GM23338 (cell line): ENCODE measurements at regions not wholly inside any gene's neighbourhood (a gene's known extent, or its start where the extent isn't known, plus 50 kb on each side); places are given as distances from the start of the nearest gene placed in this dataset.

Experiments used
- ATAC-seq: fragments of 200-7000 bp; cut with Tn5 transposase; 3 replicates; pipeline ENCODE4 v1.9.1; 2020
- DNase-seq: peaks from one replicate; pipeline ENCODE4 v3.0.0-alpha.2; 2015; ENCODE audit warnings: low spot score
- H2AFZ ChIP-seq: fragments of 200-600 bp; sonication (generic); 2 replicates; pipeline ENCODE4 v1.8.0; 2016; ENCODE audit warnings: antibody characterized with exemption, mild to moderate bottlenecking, moderate library complexity
- H3F3A ChIP-seq: fragments of 200-600 bp; sonication (generic); replicated peaks from 2 replicates; pipeline ENCODE4 v1.8.0; 2017; ENCODE audit warnings: antibody characterized with exemption, mixed run types, low read depth
- H3K27ac ChIP-seq: fragments of 200-600 bp; sonication (generic); 2 replicates; pipeline ENCODE4 v1.6.1; 2016; ENCODE audit warnings: low read depth
- H3K27me3 ChIP-seq: fragments of 200-600 bp; sonication (generic); 2 replicates; pipeline ENCODE4 v1.8.0; 2016; ENCODE audit warnings: mild to moderate bottlenecking, mixed run types, moderate library complexity; ENCODE audit not compliant: insufficient read depth
- H3K36me3 ChIP-seq: fragments of 200-600 bp; sonication (generic); 2 replicates; pipeline ENCODE4 v1.8.0; 2016; ENCODE audit warnings: mild to moderate bottlenecking; ENCODE audit not compliant: insufficient read depth
- H3K4me1 ChIP-seq: fragments of 200-600 bp; sonication (generic); 2 replicates; pipeline ENCODE4 v1.8.0; 2016; ENCODE audit warnings: mild to moderate bottlenecking, moderate library complexity; ENCODE audit not compliant: insufficient read depth
- H3K4me2 ChIP-seq: fragments of 200-600 bp; sonication (generic); 2 replicates; pipeline ENCODE4 v1.7.1; 2017; ENCODE audit warnings: mixed run types
- H3K4me3 ChIP-seq: fragments of 200-600 bp; sonication (generic); 2 replicates; pipeline ENCODE4 v1.6.1; 2016; ENCODE audit warnings: mixed run types
- H3K79me2 ChIP-seq: fragments of 200-600 bp; sonication (generic); replicated peaks from 2 replicates; pipeline ENCODE4 v1.8.0; 2017; ENCODE audit warnings: mild to moderate bottlenecking; ENCODE audit not compliant: insufficient read depth
- H3K9me2 ChIP-seq: fragments of 200-600 bp; sonication (generic); 2 replicates; pipeline ENCODE4 v1.8.0; 2017; ENCODE audit not compliant: insufficient read depth
- H4K20me1 ChIP-seq: fragments of 200-600 bp; sonication (generic); replicated peaks from 2 replicates; pipeline ENCODE4 v1.8.0; 2017; ENCODE audit warnings: mild to moderate bottlenecking; ENCODE audit not compliant: insufficient read depth
- H3K27ac Mint-ChIP-seq: 2 replicates; pipeline ENCODE4 v1.8.0; 2020; ENCODE audit warnings: inconsistent platforms, mild to moderate bottlenecking, moderate library complexity, mixed read lengths
- H3K27me3 Mint-ChIP-seq: 3 replicates; pipeline ENCODE4 v1.8.0; 2022; ENCODE audit warnings: low read depth, mild to moderate bottlenecking, moderate library complexity, mixed read lengths, inconsistent platforms; ENCODE audit not compliant: insufficient read depth, poor library complexity
- H3K36me3 Mint-ChIP-seq: 3 replicates; pipeline ENCODE4 v1.8.0; 2021; ENCODE audit warnings: low read depth, mild to moderate bottlenecking, inconsistent platforms, moderate library complexity, mixed read lengths
- H3K4me1 Mint-ChIP-seq: 3 replicates; pipeline ENCODE4 v1.8.0; 2020; ENCODE audit warnings: mild to moderate bottlenecking, inconsistent platforms, mixed read lengths
- H3K4me3 Mint-ChIP-seq: 3 replicates; pipeline ENCODE4 v1.8.0; 2021; ENCODE audit warnings: moderate library complexity, mild to moderate bottlenecking, inconsistent platforms, mixed read lengths
- H3K9me3 Mint-ChIP-seq: 3 replicates; pipeline ENCODE4 v1.8.0; 2020; ENCODE audit warnings: moderate library complexity, mild to moderate bottlenecking, inconsistent platforms, mixed read lengths
- CREB1 ChIP-seq: fragments of 250-450 bp; sonication (Bioruptor Pico); IDR thresholded peaks from 2 replicates; pipeline ENCODE4 v1.5.0; 2020; ENCODE audit warnings: low read depth, mild to moderate bottlenecking, moderate library complexity
- EZH2 ChIP-seq: fragments of 200-600 bp; sonication (generic); IDR thresholded peaks from one replicate; pipeline ENCODE4 v1.8.0; 2017; ENCODE audit warnings: antibody characterized with exemption, mild to moderate bottlenecking, low read depth; ENCODE audit not compliant: unreplicated experiment
- EZH2phosphoT487 ChIP-seq: fragments of 200-600 bp; sonication (generic); IDR thresholded peaks from one replicate; pipeline ENCODE4 v1.8.1; 2018; ENCODE audit warnings: antibody characterized with exemption; ENCODE audit not compliant: unreplicated experiment
- JUNB ChIP-seq: IDR thresholded peaks from one replicate; pipeline ENCODE4 v1.6.1; 2016; ENCODE audit warnings: antibody characterized with exemption; ENCODE audit not compliant: unreplicated experiment
- NANOG ChIP-seq: IDR thresholded peaks from 2 replicates; pipeline ENCODE4 v1.6.1; 2016; ENCODE audit warnings: antibody characterized with exemption, borderline replicate concordance
- POLR2AphosphoS5 ChIP-seq: IDR thresholded peaks from 2 replicates; pipeline ENCODE4 v1.6.1; 2016; ENCODE audit warnings: antibody characterized with exemption, low read depth
- STAT1 ChIP-seq: IDR thresholded peaks from one replicate; pipeline ENCODE4 v1.6.1; 2016; ENCODE audit warnings: antibody characterized with exemption; ENCODE audit not compliant: unreplicated experiment
- ZNF114 ChIP-seq: fragments of 250-450 bp; sonication (Bioruptor Pico); IDR thresholded peaks from 2 replicates; pipeline ENCODE4 v1.5.0; 2020; ENCODE audit warnings: mild to moderate bottlenecking, moderate library complexity
- ZNF331 ChIP-seq: fragments of 250-450 bp; sonication (Bioruptor Pico); IDR thresholded peaks from 2 replicates; pipeline ENCODE4 v1.5.0; 2020; ENCODE audit warnings: low read depth, mild to moderate bottlenecking, moderate library complexity
- TF ChIP-seq, protein P1 (sequence below): IDR thresholded peaks from 2 replicates; pipeline ENCODE4 v1.6.1; 2016; ENCODE audit warnings: antibody characterized with exemption
- TF ChIP-seq, protein P2 (sequence below), 2 experiments: fragments of 200-600 bp in 1 of 2; sonication (generic) in 1 of 2; conservative IDR thresholded peaks; 2 replicates each; pipeline versions ENCODE4 v1.5.1 to v1.6.1; 2016 to 2017; ENCODE audit warnings: antibody characterized with exemption in 2 of 2, low read depth in 2 of 2, mild to moderate bottlenecking in 2 of 2, moderate library complexity in 1 of 2
- TF ChIP-seq, protein P3 (sequence below): IDR thresholded peaks from one replicate; pipeline ENCODE4 v1.6.1; 2018; ENCODE audit warnings: antibody characterized with exemption; ENCODE audit not compliant: unreplicated experiment
- TF ChIP-seq, protein P4 (sequence below): fragments of 250-450 bp; sonication (Bioruptor Pico); IDR thresholded peaks from 2 replicates; pipeline ENCODE4 v1.5.0; 2020; ENCODE audit warnings: mild to moderate bottlenecking, moderate library complexity

DNA sequence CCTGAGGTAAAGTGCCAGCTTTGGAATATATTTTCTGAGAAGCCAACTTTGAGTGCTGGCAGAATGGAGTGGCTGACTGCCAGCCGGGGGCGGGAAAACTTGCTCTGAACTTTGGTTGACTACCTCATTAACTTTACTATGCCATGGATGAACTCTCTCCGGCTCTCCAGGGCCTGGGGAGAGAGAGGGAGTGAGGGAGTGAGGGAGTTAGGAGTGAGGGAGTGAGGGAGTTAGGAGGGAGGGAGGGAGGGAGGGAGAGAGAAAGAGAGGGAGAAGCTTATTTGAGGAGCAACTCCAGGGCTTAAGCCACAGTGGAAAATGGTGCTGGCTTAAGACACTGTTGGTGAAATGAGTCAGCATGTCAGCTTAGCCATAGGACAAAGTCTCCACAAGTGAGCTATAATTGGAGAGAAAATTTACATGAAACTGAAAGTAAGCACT is 280.9 kb upstream of the RPS6KA3 start:
- no peaks in the 10 kb centered on the region for H4K20me1 ChIP-seq
- no peak overlapping the region for H3K4me2 ChIP-seq
- H3K27ac ChIP-seq, result no peak overlapping the region
- DNase-seq, result no peak
- H3K9me2 ChIP-seq, result no peaks in the 10 kb centered on the region
- no peaks in the 10 kb centered on the region for H3K79me2 ChIP-seq
- no peak for ATAC-seq
- peaks cover 4% of the 10 kb centered on the region; the same call in 2 of the 3 replicates for H3K36me3 Mint-ChIP-seq
- H3K36me3 ChIP-seq, result no peaks in the 10 kb centered on the region
- peaks cover 10% of the 10 kb centered on the region for H3K9me3 Mint-ChIP-seq
- H3K4me1 Mint-ChIP-seq, result no peaks in the 10 kb centered on the region
- no peaks in the 10 kb centered on the region for H3K27me3 ChIP-seq
- no peak for TF ChIP-seq POLR2AphosphoS5
- TF ChIP-seq EZH2phosphoT487, result no peak
- TF ChIP-seq ZNF114 (CRISPR knock-in tag), result no peak
- no peak for TF ChIP-seq JUNB
- TF ChIP-seq STAT1, result no peak
- TF ChIP-seq CREB1 (CRISPR knock-in tag), result no peak
- no peak for TF ChIP-seq NANOG
- no peak for TF ChIP-seq EZH2
- TF ChIP-seq, protein P1, sequence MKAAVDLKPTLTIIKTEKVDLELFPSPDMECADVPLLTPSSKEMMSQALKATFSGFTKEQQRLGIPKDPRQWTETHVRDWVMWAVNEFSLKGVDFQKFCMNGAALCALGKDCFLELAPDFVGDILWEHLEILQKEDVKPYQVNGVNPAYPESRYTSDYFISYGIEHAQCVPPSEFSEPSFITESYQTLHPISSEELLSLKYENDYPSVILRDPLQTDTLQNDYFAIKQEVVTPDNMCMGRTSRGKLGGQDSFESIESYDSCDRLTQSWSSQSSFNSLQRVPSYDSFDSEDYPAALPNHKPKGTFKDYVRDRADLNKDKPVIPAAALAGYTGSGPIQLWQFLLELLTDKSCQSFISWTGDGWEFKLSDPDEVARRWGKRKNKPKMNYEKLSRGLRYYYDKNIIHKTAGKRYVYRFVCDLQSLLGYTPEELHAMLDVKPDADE, result no peak
- TF ChIP-seq, protein P2, sequence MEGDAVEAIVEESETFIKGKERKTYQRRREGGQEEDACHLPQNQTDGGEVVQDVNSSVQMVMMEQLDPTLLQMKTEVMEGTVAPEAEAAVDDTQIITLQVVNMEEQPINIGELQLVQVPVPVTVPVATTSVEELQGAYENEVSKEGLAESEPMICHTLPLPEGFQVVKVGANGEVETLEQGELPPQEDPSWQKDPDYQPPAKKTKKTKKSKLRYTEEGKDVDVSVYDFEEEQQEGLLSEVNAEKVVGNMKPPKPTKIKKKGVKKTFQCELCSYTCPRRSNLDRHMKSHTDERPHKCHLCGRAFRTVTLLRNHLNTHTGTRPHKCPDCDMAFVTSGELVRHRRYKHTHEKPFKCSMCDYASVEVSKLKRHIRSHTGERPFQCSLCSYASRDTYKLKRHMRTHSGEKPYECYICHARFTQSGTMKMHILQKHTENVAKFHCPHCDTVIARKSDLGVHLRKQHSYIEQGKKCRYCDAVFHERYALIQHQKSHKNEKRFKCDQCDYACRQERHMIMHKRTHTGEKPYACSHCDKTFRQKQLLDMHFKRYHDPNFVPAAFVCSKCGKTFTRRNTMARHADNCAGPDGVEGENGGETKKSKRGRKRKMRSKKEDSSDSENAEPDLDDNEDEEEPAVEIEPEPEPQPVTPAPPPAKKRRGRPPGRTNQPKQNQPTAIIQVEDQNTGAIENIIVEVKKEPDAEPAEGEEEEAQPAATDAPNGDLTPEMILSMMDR (conservative IDR thresholded peaks at IDR 0.05; ENCODE audit: low read depth in 2 of 2), result no peak
- TF ChIP-seq, protein P3, sequence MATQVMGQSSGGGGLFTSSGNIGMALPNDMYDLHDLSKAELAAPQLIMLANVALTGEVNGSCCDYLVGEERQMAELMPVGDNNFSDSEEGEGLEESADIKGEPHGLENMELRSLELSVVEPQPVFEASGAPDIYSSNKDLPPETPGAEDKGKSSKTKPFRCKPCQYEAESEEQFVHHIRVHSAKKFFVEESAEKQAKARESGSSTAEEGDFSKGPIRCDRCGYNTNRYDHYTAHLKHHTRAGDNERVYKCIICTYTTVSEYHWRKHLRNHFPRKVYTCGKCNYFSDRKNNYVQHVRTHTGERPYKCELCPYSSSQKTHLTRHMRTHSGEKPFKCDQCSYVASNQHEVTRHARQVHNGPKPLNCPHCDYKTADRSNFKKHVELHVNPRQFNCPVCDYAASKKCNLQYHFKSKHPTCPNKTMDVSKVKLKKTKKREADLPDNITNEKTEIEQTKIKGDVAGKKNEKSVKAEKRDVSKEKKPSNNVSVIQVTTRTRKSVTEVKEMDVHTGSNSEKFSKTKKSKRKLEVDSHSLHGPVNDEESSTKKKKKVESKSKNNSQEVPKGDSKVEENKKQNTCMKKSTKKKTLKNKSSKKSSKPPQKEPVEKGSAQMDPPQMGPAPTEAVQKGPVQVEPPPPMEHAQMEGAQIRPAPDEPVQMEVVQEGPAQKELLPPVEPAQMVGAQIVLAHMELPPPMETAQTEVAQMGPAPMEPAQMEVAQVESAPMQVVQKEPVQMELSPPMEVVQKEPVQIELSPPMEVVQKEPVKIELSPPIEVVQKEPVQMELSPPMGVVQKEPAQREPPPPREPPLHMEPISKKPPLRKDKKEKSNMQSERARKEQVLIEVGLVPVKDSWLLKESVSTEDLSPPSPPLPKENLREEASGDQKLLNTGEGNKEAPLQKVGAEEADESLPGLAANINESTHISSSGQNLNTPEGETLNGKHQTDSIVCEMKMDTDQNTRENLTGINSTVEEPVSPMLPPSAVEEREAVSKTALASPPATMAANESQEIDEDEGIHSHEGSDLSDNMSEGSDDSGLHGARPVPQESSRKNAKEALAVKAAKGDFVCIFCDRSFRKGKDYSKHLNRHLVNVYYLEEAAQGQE, result no peak
- TF ChIP-seq, protein P4, sequence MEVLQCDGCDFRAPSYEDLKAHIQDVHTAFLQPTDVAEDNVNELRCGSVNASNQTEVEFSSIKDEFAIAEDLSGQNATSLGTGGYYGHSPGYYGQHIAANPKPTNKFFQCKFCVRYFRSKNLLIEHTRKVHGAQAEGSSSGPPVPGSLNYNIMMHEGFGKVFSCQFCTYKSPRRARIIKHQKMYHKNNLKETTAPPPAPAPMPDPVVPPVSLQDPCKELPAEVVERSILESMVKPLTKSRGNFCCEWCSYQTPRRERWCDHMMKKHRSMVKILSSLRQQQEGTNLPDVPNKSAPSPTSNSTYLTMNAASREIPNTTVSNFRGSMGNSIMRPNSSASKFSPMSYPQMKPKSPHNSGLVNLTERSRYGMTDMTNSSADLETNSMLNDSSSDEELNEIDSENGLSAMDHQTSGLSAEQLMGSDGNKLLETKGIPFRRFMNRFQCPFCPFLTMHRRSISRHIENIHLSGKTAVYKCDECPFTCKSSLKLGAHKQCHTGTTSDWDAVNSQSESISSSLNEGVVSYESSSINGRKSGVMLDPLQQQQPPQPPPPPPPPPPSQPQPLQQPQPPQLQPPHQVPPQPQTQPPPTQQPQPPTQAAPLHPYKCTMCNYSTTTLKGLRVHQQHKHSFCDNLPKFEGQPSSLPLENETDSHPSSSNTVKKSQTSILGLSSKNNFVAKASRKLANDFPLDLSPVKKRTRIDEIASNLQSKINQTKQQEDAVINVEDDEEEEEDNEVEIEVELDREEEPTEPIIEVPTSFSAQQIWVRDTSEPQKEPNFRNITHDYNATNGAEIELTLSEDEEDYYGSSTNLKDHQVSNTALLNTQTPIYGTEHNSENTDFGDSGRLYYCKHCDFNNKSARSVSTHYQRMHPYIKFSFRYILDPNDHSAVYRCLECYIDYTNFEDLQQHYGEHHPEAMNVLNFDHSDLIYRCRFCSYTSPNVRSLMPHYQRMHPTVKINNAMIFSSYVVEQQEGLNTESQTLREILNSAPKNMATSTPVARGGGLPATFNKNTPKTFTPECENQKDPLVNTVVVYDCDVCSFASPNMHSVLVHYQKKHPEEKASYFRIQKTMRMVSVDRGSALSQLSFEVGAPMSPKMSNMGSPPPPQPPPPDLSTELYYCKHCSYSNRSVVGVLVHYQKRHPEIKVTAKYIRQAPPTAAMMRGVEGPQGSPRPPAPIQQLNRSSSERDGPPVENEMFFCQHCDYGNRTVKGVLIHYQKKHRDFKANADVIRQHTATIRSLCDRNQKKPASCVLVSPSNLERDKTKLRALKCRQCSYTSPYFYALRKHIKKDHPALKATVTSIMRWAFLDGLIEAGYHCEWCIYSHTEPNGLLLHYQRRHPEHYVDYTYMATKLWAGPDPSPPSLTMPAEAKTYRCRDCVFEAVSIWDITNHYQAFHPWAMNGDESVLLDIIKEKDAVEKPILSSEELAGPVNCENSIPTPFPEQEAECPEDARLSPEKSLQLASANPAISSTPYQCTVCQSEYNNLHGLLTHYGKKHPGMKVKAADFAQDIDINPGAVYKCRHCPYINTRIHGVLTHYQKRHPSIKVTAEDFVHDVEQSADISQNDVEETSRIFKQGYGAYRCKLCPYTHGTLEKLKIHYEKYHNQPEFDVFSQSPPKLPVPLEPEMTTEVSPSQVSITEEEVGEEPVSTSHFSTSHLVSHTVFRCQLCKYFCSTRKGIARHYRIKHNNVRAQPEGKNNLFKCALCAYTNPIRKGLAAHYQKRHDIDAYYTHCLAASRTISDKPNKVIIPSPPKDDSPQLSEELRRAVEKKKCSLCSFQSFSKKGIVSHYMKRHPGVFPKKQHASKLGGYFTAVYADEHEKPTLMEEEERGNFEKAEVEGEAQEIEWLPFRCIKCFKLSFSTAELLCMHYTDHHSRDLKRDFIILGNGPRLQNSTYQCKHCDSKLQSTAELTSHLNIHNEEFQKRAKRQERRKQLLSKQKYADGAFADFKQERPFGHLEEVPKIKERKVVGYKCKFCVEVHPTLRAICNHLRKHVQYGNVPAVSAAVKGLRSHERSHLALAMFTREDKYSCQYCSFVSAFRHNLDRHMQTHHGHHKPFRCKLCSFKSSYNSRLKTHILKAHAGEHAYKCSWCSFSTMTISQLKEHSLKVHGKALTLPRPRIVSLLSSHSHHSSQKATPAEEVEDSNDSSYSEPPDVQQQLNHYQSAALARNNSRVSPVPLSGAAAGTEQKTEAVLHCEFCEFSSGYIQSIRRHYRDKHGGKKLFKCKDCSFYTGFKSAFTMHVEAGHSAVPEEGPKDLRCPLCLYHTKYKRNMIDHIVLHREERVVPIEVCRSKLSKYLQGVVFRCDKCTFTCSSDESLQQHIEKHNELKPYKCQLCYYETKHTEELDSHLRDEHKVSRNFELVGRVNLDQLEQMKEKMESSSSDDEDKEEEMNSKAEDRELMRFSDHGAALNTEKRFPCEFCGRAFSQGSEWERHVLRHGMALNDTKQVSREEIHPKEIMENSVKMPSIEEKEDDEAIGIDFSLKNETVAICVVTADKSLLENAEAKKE (CRISPR knock-in tag), result no peak
- TF ChIP-seq ZNF331, result no peak
- H3K27ac Mint-ChIP-seq, result no peak overlapping the region
- H2AFZ ChIP-seq, result no peak overlapping the region
- no peak overlapping the region for H3K4me3 Mint-ChIP-seq
- no peaks in the 10 kb centered on the region for H3F3A ChIP-seq
- H3K4me1 ChIP-seq, result no peaks in the 10 kb centered on the region
- no peaks in the 10 kb centered on the region for H3K27me3 Mint-ChIP-seq
- no peak overlapping the region for H3K4me3 ChIP-seq
